GM18508 (cell line): ENCODE measurements at regions not wholly inside any gene's neighbourhood (a gene's known extent, or its start where the extent isn't known, plus 50 kb on each side); places are given as distances from the start of the nearest gene placed in this dataset.

Source experiments
- ATAC-seq: cut with Tn5 transposase; IDR thresholded peaks from one replicate; pipeline ENCODE4 v1.9.1; 2021; ENCODE audit warnings: moderate number of reproducible peaks; ENCODE audit not compliant: insufficient read depth, unreplicated experiment

DNA sequence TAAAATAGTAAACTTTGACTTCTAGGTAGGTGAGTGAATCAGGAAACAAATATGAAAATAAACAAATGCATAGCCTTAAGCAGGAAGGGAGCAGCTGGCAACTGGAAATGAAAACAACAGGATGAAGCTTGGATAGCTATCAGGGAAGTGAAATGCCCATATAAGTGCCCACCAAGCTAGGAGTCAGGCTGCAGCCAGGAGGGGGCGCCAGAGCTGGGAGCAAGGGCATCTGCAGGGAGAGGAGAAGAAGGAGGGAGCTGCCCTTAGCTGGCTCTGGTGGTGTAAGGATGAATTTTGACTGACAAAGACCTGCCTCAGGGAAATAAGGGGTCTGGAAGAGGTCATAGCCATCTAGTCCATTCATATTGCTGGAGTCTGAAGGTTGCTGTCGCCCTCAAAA, 298.3 kb downstream of the TDRD15 start:
- ATAC-seq: no peak

DNA sequence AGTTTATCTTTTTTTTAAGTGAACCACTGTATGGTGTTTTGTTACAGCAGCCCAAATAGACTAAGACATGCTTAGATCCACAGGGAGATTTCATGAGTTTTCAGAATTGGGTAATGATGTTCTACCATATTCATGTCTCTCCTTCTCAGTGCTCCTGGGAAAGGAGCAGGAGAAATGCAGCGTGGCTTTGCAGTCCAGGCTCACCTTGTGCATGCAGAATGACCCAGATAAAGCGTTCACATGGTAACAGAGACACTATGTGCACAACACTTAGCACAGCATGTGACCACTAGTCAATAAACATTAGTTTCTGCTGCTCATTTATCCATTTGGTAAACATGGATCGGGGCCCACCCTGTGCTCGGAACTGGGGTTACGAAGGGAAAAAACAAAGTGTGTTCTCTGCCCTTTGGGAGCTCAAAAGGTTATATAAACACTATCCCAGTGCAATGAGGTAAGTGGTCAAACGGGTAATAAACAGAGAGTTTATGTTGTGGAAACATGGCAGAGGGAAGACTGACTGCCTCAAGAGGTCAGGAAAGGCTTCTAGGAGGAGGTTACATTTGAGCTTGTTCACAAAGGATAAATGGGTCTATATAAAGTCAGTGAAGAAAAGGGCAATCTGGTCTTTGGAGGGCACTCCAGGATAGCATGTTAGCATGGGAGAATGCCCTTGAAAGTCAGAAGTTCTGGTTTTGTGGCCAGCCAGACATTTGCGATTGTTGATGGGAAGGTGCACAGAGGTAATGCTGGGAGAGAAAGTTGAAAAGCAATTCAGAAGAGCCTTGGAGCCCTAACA, 299.2 kb downstream of the TDRD15 start:
- ATAC-seq: no peak

DNA sequence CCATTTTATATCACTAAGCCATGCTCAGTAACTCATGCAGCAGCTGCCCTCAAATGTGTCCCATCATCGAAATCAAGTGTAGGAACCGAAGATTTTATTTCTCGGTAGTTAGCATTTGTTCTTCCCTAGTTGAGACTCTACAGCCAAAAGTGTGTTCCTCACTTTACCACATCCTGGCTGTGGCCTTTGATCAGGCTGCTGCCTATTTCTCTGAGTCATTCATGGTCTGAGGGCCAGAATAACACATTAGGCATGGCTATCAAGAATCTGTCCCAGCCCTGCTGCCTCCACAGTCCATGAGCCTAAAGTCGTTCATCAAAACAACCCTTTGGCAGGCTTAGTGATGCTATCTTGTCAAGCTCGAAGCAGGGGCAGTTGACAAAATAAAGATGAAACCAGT, 300.1 kb downstream of the TDRD15 start:
- no peak for ATAC-seq

DNA sequence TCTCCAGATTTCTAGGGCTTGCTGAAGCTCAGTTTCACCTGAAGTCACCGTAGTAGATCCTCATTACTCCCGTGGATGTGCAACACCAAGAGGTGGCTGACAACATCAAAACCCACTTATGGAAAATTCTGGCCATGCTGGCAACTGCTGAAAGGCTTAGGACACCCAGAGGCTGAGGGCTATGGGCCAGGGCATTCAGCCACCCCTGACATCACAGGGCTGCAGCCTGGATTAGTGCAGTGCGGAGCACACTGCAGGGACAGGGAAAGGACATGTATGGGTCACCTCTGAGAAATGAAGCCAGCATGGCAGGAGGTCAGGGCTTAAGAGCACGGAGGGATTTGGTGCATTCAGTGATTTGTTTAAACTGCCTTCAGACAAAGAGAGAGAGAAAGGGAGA, 300.6 kb downstream of the TDRD15 start:
- ATAC-seq: no peak

DNA sequence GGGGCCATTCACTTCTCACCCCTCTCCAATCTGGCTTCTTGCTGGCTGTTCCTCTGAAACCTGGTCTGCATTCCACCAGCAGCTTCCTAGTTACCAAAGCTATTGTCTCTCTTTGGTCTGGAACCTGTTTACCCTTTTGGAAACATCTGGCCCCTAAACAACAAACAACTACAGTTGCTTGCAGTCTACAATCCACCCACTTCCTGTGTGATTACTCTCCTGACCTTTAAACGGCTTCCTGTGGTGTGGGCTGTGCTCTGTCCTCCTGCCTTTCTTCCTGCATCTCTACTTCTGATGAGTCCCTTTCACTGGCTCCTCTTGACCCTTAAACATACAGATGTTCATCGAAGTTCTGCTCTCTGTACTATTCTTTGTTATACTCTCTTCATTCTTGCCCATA, 303.8 kb downstream of the TDRD15 start:
- ATAC-seq: no peak

DNA sequence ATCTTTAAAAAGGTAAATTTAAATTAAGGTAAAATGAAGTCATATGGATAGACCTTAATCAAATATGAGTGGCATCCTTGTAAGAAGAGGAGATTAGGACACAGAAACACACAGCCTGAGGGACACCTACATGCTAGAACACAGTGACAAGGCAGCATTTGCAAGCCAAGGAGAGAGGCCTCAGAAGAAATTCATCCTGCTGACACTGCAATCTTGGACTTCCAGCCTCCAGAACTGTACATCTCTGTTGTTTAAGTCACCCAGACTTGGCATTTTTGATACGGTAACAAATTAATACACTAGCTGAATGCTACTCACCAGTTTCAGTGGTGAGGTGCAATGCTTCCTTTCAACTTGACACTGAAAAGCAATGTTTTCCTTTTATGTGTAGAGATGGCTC, 305.0 kb downstream of the TDRD15 start:
- no peak for ATAC-seq

DNA sequence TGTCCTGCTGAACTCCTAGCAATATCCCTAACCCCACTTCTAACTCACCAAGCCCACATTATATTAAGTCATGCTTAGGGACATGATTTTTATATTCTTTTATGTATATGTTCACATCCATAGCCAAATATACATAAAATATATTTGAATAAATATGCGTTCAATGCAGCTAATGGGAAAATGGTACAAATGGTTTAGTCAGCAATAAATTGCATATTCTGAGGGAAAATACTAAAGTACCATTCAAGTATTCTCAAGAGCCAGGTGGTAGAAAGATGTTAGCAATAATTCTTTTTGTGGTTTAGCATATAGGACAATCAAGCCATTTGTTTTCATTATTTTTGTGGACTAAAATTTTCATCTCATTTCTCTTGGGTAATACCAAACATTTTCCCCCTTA, 306.0 kb downstream of the TDRD15 start:
- ATAC-seq: no peak

DNA sequence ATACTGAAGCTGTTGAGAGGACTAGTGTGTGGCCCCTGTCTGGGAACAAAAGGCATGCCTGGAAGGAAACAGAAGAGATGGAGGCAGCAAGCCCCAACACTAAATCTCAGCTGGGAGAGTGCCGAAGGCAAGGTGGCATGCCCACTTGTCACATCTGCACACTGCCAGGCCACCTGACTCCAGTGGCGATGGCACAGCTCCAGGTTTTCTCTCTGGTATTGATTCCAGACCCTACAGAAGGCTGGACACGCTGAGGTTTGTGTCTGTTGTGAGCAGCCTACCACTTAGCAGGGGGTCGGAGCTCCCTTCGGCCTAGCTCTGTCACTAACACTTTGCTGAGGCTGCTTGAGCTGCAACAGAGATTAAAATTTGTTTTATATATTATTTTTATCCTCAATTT, 307.3 kb downstream of the TDRD15 start:
- ATAC-seq: no peak

DNA sequence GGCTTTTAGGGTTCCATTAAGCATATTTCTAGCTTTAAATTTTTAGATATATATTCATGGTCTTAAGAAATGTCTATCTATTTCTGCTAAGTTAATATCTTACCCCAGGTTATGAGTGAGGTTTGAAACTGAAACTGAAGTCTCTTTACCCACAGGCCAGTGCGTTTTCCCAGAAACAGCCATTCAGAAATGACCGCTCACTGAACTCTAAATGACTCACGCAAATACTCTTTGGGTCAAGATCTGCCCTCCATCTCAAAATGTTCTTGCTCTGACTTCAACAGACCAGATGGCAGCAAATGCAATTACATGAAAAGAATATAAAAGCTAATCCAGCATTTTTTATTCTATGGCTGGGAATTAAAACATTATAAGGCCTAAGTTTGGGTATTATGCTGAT, 315.2 kb downstream of the TDRD15 start:
- ATAC-seq: no peak

DNA sequence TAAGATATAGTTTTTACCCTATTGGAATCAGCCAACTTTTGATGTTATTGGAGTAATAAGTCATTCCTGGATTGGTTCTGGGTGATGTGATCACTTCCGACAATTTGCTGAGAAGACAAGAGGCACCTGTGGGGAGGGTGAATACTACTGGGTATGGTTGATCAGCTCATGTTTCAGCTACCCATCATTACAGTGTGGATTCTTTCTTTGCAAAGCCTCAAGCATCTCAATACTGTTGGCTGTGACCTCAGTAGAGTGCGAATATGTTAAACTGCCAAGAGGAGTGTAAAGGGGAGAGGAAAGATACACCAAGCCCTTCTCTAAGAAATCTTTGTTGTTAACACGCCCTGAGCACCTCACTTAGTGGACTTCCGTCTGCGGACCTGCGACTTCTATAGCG, 317.7 kb downstream of the TDRD15 start:
- ATAC-seq: no peak

DNA sequence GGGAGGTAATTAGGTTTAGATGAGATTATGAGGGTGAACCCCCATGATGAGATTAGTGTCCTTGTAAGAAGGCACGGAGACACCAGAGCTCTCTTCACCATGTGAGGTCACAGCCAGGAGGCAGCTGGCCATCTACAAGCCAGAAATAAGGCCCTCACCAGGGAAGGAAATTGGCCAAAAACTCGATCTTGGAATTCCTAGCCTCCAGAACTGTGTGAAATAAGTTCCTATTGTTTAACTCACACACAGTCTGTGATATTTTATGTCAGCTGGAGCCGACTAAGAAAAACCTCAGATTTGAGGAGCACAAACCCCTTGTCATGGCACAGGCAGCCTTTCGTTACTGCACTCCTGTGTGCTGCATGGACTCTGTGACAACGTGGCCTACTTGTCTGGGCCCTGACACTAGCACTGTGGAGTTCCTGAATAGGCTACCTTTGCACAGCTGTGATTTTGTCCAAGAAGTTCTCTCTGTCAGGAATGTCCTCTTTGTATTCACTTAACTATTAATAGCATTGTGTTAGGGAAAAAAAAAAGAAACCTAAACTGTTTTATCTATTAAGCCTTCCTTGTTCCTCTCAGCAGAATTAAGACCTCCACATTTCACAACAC, 319.8 kb downstream of the TDRD15 start:
- ATAC-seq: no peak

DNA sequence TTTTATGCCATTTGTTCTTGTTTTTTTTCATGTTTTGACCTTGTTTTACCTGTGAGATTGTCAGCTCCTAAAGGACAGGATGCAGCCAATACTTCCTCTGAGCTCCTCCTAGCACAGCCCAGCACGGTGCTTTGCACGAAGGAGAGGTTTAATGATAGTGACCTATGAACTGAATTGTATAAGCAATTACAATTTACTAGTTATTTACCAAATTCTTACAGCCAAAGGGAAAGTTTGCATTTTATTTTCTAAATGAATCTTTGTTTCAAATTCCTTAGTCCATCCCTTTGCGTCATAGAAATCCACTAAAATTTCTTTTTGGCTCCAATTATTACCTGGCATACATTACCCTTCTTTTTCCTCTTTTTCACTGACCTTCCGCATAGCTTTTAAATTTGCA, 326.1 kb downstream of the TDRD15 start:
- no peak for ATAC-seq

DNA sequence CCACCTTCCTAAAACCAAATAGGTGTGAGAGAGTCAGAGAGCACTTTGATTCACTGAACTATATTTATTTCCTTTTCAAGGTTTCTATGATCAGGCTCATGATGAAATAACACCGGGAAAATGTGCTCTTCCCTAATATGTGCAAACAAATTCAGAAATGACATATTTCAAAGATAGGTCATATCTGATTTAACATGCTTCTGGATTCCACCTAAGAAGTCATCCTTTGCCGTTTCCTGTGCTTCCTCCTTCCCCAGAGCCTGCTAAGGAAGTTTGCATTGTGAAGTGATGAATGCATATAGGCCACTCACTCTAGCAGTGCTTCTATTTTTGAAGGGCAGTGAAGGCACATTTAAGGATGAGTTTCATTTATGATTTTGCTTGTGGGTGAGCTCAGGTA, 327.6 kb downstream of the TDRD15 start:
- no peak for ATAC-seq

DNA sequence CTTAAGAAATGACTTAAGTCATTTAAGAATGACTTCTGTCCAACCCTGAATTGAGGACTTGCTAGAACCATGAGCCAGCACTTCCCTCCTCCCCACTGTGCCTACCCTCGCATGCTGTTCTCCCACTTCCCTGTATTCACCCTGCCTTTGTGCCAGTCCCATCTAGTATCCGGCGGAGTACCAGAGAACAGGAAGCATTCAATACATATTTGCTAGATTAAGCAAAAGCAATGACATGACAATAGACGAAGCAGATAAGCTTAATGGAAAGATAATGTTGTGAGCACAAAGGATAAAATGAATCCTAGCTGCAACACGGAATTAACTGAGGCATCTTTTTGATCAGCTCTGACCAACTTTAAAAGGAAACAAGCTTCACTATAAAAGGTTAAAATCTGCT, 328.5 kb downstream of the TDRD15 start:
- ATAC-seq: no peak

DNA sequence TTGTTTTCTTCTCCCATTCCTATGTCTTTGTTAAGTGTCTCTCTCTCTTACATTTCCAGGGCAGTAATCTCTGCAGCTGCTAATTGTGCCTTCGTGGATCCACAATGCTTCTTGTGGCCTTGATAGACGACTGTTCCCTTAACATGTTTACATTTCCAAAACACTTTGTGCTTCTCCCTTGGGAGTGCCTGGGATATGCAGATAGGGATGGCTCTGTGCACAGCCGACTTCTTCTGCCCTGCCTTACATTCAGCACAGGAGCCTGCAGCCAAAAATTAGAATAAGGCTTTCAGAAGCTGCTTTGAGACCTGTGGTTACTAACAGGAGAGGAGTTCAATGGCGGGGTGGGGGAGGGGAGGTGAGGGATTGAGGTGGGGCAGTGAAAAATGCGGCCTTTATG, 328.9 kb downstream of the TDRD15 start:
- ATAC-seq: no peak

DNA sequence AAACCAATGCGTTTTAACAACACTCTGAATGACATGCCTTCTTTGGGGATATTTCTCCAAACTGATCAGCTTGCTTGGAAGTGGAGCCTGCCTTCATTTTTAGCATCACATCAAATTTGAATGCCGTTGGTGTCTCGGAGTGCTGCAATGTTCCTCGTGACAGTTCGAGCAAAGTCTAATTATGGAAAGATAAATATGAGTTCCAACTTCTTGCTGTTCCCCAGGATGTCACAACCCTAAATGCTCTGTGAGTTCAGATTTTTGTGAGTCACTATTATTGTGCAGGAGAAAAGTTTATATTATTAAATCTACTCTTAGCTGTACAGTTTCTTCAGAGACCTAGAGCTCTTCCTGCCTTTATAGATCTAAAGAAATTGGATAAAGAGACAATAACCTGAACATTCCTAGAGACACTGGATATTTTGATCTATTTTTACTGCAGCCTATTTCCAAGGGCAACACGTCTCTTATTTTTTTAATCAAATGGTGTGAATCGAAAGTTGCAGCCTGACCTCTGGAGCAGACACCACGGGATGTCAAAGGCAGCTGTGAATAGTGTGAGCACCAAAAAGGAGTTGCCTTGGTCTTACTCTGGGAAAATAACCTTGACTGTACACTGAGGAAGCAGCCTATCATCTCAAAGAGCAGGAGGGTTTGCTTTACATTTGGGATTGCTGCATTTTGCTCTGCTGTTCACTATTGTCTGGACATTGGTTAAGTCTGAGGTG, 330.1 kb downstream of the TDRD15 start:
- ATAC-seq: no peak

DNA sequence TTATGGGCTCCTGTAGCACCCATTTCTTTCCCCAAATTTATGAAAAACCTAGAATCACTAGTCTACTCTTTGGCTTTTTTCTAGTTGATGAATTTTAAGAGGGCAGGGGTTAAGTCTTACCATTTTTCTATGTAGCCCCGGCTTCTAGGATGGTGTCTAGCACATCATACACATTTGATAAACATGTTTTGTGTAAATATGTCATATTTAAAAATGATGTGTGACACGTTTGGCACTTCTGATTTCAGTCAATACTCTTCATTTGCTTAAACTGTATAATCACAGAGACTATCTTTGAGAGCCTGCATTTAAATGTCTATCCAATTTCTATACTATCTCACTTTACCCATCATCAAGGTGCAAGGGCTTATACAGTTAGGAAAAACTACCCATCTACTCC, 331.1 kb downstream of the TDRD15 start:
- no peak for ATAC-seq

DNA sequence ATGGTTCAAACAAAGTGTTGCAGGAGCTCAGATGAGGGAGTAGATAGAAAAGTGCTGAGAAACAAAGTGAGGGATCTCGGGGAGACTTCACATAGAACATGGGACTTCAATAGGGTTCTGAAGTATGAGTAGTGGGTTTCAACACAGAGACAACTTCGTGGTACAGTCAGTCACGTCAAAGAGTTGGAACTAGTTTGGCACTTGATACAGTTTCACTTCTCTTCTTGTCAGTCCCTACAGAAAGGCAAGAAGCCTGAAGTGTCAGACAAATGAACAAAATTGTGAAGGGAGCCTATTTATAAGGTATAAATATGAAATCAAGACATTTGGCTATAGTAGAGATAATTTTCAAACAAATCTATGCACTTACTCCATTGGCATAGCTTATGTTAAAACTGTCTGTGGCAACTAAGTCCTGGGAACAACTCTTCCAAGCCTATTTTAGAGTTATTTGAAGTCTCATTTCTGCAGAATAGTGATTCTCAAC, 338.0 kb downstream of the TDRD15 start:
- no peak for ATAC-seq

DNA sequence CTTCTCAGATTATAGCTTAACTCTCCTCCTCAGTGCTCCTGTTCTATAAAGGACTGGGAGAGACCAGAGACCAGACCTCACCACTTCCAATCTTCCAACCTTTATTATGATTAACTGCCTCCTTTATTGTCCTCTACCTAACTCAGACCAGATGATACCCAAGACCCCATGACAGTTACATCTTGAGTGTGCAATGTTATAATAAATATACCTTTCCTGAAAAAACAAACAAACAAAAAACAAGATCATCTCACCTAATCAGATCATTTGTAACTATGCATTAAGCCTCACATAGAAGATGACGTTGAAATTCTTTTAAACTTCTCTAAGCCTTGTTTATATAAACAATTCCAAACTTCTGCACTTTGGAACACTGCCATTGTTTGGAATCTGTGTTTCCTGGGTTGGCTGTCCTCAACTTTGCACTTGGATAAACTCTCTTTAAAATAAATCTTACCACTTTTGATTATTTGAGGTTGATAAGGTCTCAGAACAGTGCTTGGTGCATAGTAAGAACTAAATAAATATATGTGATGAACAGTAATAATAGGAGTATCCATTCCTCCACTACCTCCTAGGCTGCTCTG, 342.7 kb downstream of the TDRD15 start:
- ATAC-seq: no peak

DNA sequence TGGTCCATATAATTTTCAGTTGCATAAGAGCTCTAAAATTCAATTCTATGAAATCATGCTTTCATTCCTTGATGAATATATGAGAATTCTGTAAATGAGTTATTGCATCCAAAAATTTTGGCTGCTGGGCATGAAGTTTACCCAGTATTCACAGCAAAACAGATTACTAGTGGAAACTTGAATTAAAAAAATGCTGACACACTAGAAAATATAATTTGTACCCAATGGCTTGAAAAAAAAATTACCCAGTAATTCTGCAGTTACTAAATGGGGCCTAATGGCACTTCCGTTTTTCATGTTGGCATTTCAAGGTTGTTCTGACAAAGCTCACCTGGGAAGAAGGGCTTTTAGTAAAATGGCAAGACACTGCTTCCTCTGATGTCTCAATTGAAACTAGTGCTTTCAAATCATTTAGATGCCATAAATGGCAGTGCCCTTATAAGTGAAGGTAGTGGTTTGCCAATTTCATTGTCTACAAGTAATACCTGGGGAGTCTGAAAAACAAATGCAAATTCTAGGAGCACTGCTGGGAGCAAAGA, 343.6 kb downstream of the TDRD15 start:
- ATAC-seq: no peak

DNA sequence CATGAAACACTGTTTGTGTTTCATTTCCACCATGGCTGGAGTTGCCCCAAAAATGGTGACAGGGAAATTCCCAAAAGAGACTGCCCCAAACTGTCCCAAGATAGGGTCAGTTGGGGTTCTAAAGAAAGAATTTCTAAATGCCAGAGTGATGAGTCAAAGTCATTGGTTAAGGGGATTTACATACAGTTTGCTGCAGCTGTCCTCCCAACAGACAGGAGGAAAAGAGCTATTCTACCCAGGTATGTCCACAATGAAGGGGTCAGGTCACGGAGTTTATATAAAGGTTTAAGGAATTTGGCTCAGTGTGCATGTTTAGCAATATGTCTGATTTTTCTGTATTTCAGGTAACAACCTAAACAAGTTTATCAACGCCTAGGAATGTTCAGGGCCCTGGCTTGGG, 344.1 kb downstream of the TDRD15 start:
- ATAC-seq: no peak
